ENCODE measurements at regions not wholly inside any gene's neighbourhood (a gene's known extent, or its start where the extent isn't known, plus 50 kb on each side); places are given as distances from the start of the nearest gene placed in this dataset.

GRCh38 chr10:120997756-120998155 is 146.6 kb downstream of the WDR11 start:
- H3K27me3 ChIP-seq (ENCODE audit: insufficient read depth, low read depth, low read length): no peaks in the 10 kb centered on the region
- H2AFZ ChIP-seq (ENCODE audit: low read depth, low read length): no peak overlapping the region
- no peaks in the 10 kb centered on the region for H3K9me3 ChIP-seq (ENCODE audit: low read length)
- no peak overlapping the region for H3K4me3 ChIP-seq (ENCODE audit: low read length)
- H3K4me2 ChIP-seq (ENCODE audit: low read length): no peak overlapping the region
- H4K20me1 ChIP-seq (ENCODE audit: insufficient read depth): no peaks in the 10 kb centered on the region
- H3K9ac ChIP-seq (ENCODE audit: low read length): no peak overlapping the region
- TF ChIP-seq SMC3 (conservative IDR thresholded peaks at IDR 0.05; ENCODE audit: poor library complexity) (no peak), POLR2AphosphoS5 (IDR thresholded peaks at IDR 0.05) (no peak), EZH2 (IDR thresholded peaks at IDR 0.05; ENCODE audit: borderline replicate concordance, insufficient read depth, low read length, poor library complexity, severe bottlenecking) (no peak), EP300 (conservative IDR thresholded peaks at IDR 0.05; ENCODE audit: poor library complexity, severe bottlenecking) (no peak), TAF1 (IDR thresholded peaks at IDR 0.05; ENCODE audit: low read depth) (no peak), RAD21 (conservative IDR thresholded peaks at IDR 0.05) (no peak), MXI1 (conservative IDR thresholded peaks at IDR 0.05; ENCODE audit: poor library complexity, severe bottlenecking) (no peak)
- TF ChIP-seq, protein P1, sequence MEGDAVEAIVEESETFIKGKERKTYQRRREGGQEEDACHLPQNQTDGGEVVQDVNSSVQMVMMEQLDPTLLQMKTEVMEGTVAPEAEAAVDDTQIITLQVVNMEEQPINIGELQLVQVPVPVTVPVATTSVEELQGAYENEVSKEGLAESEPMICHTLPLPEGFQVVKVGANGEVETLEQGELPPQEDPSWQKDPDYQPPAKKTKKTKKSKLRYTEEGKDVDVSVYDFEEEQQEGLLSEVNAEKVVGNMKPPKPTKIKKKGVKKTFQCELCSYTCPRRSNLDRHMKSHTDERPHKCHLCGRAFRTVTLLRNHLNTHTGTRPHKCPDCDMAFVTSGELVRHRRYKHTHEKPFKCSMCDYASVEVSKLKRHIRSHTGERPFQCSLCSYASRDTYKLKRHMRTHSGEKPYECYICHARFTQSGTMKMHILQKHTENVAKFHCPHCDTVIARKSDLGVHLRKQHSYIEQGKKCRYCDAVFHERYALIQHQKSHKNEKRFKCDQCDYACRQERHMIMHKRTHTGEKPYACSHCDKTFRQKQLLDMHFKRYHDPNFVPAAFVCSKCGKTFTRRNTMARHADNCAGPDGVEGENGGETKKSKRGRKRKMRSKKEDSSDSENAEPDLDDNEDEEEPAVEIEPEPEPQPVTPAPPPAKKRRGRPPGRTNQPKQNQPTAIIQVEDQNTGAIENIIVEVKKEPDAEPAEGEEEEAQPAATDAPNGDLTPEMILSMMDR (IDR thresholded peaks at IDR 0.05; ENCODE audit: poor library complexity, severe bottlenecking): no peak
- TF ChIP-seq, protein P2, sequence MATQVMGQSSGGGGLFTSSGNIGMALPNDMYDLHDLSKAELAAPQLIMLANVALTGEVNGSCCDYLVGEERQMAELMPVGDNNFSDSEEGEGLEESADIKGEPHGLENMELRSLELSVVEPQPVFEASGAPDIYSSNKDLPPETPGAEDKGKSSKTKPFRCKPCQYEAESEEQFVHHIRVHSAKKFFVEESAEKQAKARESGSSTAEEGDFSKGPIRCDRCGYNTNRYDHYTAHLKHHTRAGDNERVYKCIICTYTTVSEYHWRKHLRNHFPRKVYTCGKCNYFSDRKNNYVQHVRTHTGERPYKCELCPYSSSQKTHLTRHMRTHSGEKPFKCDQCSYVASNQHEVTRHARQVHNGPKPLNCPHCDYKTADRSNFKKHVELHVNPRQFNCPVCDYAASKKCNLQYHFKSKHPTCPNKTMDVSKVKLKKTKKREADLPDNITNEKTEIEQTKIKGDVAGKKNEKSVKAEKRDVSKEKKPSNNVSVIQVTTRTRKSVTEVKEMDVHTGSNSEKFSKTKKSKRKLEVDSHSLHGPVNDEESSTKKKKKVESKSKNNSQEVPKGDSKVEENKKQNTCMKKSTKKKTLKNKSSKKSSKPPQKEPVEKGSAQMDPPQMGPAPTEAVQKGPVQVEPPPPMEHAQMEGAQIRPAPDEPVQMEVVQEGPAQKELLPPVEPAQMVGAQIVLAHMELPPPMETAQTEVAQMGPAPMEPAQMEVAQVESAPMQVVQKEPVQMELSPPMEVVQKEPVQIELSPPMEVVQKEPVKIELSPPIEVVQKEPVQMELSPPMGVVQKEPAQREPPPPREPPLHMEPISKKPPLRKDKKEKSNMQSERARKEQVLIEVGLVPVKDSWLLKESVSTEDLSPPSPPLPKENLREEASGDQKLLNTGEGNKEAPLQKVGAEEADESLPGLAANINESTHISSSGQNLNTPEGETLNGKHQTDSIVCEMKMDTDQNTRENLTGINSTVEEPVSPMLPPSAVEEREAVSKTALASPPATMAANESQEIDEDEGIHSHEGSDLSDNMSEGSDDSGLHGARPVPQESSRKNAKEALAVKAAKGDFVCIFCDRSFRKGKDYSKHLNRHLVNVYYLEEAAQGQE (IDR thresholded peaks at IDR 0.05; ENCODE audit: borderline replicate concordance): no peak
- H3K79me2 ChIP-seq (replicated peaks; ENCODE audit: insufficient read depth, low read length): no peaks in the 10 kb centered on the region
- H3K9me2 ChIP-seq (ENCODE audit: insufficient read depth, low read length): no peaks in the 10 kb centered on the region
- H3K36me3 ChIP-seq (ENCODE audit: insufficient read depth, low read length): no peaks in the 10 kb centered on the region
- no peak overlapping the region for H3K27ac ChIP-seq (ENCODE audit: low read length)
- H3F3A ChIP-seq (ENCODE audit: insufficient read depth, low read length, poor library complexity, severe bottlenecking): no peaks in the 10 kb centered on the region

GRCh38 chr10:120998251-120998650 is 147.1 kb downstream of the WDR11 start:
- no peaks in the 10 kb centered on the region for H4K20me1 ChIP-seq (ENCODE audit: insufficient read depth)
- TF ChIP-seq RAD21 (conservative IDR thresholded peaks at IDR 0.05) (no peak), TAF1 (IDR thresholded peaks at IDR 0.05; ENCODE audit: low read depth) (no peak), POLR2AphosphoS5 (IDR thresholded peaks at IDR 0.05) (no peak), MXI1 (conservative IDR thresholded peaks at IDR 0.05; ENCODE audit: poor library complexity, severe bottlenecking) (no peak), EZH2 (IDR thresholded peaks at IDR 0.05; ENCODE audit: borderline replicate concordance, insufficient read depth, low read length, poor library complexity, severe bottlenecking) (no peak), SMC3 (conservative IDR thresholded peaks at IDR 0.05; ENCODE audit: poor library complexity) (no peak), EP300 (conservative IDR thresholded peaks at IDR 0.05; ENCODE audit: poor library complexity, severe bottlenecking) (no peak)
- TF ChIP-seq, protein P2 (IDR thresholded peaks at IDR 0.05; ENCODE audit: borderline replicate concordance): no peak
- TF ChIP-seq, protein P1 (IDR thresholded peaks at IDR 0.05; ENCODE audit: poor library complexity, severe bottlenecking): no peak
- H3K27ac ChIP-seq (ENCODE audit: low read length): no peak overlapping the region

More at GRCh38 chr10:120998251-120998650, 147.1 kb downstream of the WDR11 start:
- Histone ChIP-seq H2AFZ (ENCODE audit: low read depth, low read length) (no peak overlapping the region), H3K9ac (ENCODE audit: low read length) (no peak overlapping the region), H3K79me2 (replicated peaks; ENCODE audit: insufficient read depth, low read length) (no peaks in the 10 kb centered on the region), H3K36me3 (ENCODE audit: insufficient read depth, low read length) (no peaks in the 10 kb centered on the region), H3K9me2 (ENCODE audit: insufficient read depth, low read length) (no peaks in the 10 kb centered on the region), H3K4me2 (ENCODE audit: low read length) (no peak overlapping the region), H3F3A (ENCODE audit: insufficient read depth, low read length, poor library complexity, severe bottlenecking) (no peaks in the 10 kb centered on the region), H3K4me3 (ENCODE audit: low read length) (no peak overlapping the region), H3K27me3 (ENCODE audit: insufficient read depth, low read depth, low read length) (no peaks in the 10 kb centered on the region), H3K9me3 (ENCODE audit: low read length) (no peaks in the 10 kb centered on the region)
